HL-60 (cell line): ENCODE measurements at regions not wholly inside any gene's neighbourhood (a gene's known extent, or its start where the extent isn't known, plus 50 kb on each side); places are given as distances from the start of the nearest gene placed in this dataset.

Source experiments
- CTCF ChIP-seq: IDR thresholded peaks from one replicate; pipeline ENCODE4 v1.5.1; 2011; ENCODE audit warnings: low read length, control low read depth, inconsistent platforms; ENCODE audit not compliant: insufficient read depth
- GABPA ChIP-seq: IDR thresholded peaks from 2 replicates; pipeline ENCODE4 v1.6.1; 2012; ENCODE audit warnings: low read depth
- POLR2AphosphoS5 ChIP-seq: IDR thresholded peaks from 2 replicates; pipeline ENCODE4 v1.6.1; 2012; ENCODE audit warnings: low read depth
- REST ChIP-seq: IDR thresholded peaks from 2 replicates; pipeline ENCODE4 v1.6.1; 2012; ENCODE audit warnings: low read depth; ENCODE audit not compliant: insufficient replicate concordance
- SPI1 ChIP-seq: IDR thresholded peaks from 2 replicates; pipeline ENCODE4 v1.6.1; 2012; ENCODE audit warnings: low read depth, mild to moderate bottlenecking, borderline replicate concordance

DNA sequence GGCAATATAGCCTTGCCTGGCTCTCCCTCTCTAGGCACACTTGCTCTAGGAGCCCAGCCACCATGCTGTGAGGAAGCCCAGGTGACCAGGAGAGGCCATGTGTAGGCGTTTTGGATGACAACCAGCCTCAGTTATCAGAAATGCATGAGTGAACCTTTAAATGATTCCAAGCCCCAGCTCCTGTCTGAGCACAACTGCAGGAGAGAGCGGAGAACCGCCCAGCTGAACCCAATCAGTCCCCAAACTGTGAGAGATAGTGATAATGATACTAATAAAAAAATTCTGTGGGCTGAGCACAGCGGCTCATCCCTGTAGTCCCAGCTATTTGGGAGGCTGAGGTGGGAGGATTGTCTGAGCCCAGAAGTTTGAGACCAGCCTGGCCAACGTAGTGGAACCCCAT, 83.8 kb upstream of the TOX2 start:
- no peak for TF ChIP-seq CTCF
- no peak for TF ChIP-seq GABPA
- no peak for TF ChIP-seq POLR2AphosphoS5
- no peak for TF ChIP-seq REST
- no peak for TF ChIP-seq SPI1
